Endodermal cell (in vitro differentiated cells): ENCODE measurements at regions not wholly inside any gene's neighbourhood (a gene's known extent, or its start where the extent isn't known, plus 50 kb on each side); places are given as distances from the start of the nearest gene placed in this dataset.

Source experiments
- DNase-seq: peaks from one replicate; pipeline ENCODE4 v3.0.0-alpha.2; 2017
- H3K27ac ChIP-seq: 2 replicates; pipeline ENCODE4 v1.5.1; 2013; ENCODE audit warnings: mild to moderate bottlenecking, low read depth, low read length, moderate library complexity
- H3K27me3 ChIP-seq: 2 replicates; pipeline ENCODE4 v1.6.1; 2013; ENCODE audit warnings: mild to moderate bottlenecking, low read length, moderate library complexity; ENCODE audit not compliant: insufficient read depth, control insufficient read depth, poor library complexity, severe bottlenecking
- H3K36me3 ChIP-seq: 2 replicates; pipeline ENCODE4 v1.7.0; 2013; ENCODE audit warnings: mild to moderate bottlenecking, low read length, moderate library complexity; ENCODE audit not compliant: control insufficient read depth, insufficient read depth
- H3K4me1 ChIP-seq: one replicate; pipeline ENCODE4 v1.7.0; 2013; ENCODE audit warnings: low read length; ENCODE audit not compliant: control insufficient read depth, insufficient read depth
- H3K4me3 ChIP-seq: 2 replicates; pipeline ENCODE4 v1.5.1; 2013; ENCODE audit warnings: mild to moderate bottlenecking, low read length, moderate library complexity
- H3K9ac ChIP-seq: 2 replicates; pipeline ENCODE4 v1.6.1; 2013; ENCODE audit warnings: mild to moderate bottlenecking, low read length, moderate library complexity; ENCODE audit not compliant: poor library complexity, severe bottlenecking; ENCODE audit errors: extremely low read depth
- H3K9me3 ChIP-seq: 2 replicates; pipeline ENCODE4 v1.6.1; 2013; ENCODE audit warnings: mild to moderate bottlenecking, low read length, moderate library complexity; ENCODE audit not compliant: control insufficient read depth
- H3K27ac Mint-ChIP-seq: 2 replicates; pipeline ENCODE4 v1.8.0; 2020; ENCODE audit warnings: mixed read lengths
- H3K27me3 Mint-ChIP-seq: 2 replicates; pipeline ENCODE4 v1.8.0; 2021; ENCODE audit warnings: mild to moderate bottlenecking, mixed read lengths; ENCODE audit not compliant: insufficient read depth
- H3K36me3 Mint-ChIP-seq: 2 replicates; pipeline ENCODE4 v1.8.0; 2020; ENCODE audit warnings: low read depth, mixed read lengths
- H3K4me1 Mint-ChIP-seq: 2 replicates; pipeline ENCODE4 v1.8.0; 2020; ENCODE audit warnings: mixed read lengths
- H3K4me3 Mint-ChIP-seq: 2 replicates; pipeline ENCODE4 v1.8.0; 2020; ENCODE audit warnings: mild to moderate bottlenecking, moderate library complexity, mixed read lengths
- H3K9me3 Mint-ChIP-seq: 2 replicates; pipeline ENCODE4 v1.8.0; 2020; ENCODE audit warnings: mild to moderate bottlenecking, mixed read lengths
- WGBS, 2 experiments: methylation state at CpG; one replicate each; pipeline versions ENCODE4 v1.1.5 to v1.1.7; 2013; ENCODE audit warnings: missing lambda C conversion rate in 2 of 2, mixed read lengths in 1 of 2; ENCODE audit not compliant: insufficient coverage in 1 of 2, insufficient read length in 1 of 2; 5-methylcytosine and 5-hydroxymethylcytosine counted together
- TF ChIP-seq, protein P1 (sequence below): fragments of 200-600 bp; sonication (generic); conservative IDR thresholded peaks from 2 replicates; pipeline ENCODE4 v1.5.0; 2021; ENCODE audit warnings: antibody characterized with exemption, mild to moderate bottlenecking

DNA sequence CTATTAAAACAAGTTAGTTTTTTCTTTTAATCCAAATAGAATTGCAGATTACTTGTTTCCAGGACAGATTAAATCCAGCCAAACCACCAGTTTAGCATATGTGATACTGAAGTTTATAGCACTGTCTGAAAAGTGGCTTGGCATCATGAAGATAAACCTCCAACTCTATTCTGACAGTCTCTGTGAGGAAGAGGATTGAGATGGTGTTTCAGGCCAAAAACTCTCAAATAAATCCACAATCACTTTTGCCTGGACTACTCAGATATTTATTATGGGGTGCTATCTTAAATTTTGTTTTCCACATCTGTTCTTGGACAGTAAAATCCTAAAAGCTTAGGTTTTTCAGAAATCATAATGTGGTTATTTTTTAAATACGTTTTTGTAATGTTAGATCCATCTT, 161.7 kb upstream of the SEMA3C start:
- Histone ChIP-seq H3K4me3 (no peak overlapping the region), H3K36me3 (no peaks in the 10 kb centered on the region), H3K9me3 (peaks cover 10% of the 10 kb centered on the region), H3K27ac (no peak overlapping the region), H3K9ac (no peak overlapping the region), H3K27me3 (no peaks in the 10 kb centered on the region), H3K4me1 (no peaks in the 10 kb centered on the region)
- DNase-seq: no peak
- TF ChIP-seq, protein P1, sequence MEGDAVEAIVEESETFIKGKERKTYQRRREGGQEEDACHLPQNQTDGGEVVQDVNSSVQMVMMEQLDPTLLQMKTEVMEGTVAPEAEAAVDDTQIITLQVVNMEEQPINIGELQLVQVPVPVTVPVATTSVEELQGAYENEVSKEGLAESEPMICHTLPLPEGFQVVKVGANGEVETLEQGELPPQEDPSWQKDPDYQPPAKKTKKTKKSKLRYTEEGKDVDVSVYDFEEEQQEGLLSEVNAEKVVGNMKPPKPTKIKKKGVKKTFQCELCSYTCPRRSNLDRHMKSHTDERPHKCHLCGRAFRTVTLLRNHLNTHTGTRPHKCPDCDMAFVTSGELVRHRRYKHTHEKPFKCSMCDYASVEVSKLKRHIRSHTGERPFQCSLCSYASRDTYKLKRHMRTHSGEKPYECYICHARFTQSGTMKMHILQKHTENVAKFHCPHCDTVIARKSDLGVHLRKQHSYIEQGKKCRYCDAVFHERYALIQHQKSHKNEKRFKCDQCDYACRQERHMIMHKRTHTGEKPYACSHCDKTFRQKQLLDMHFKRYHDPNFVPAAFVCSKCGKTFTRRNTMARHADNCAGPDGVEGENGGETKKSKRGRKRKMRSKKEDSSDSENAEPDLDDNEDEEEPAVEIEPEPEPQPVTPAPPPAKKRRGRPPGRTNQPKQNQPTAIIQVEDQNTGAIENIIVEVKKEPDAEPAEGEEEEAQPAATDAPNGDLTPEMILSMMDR: no peak
- 92% methylated on average over 1 of the region's 1 CpG; no CpG with 5 or more reads in 1 of the 2 experiments for WGBS, 2 experiments
- Mint-ChIP-seq H3K27me3 (no peaks in the 10 kb centered on the region), H3K4me3 (no peak overlapping the region), H3K27ac (no peak overlapping the region), H3K36me3 (no peaks in the 10 kb centered on the region), H3K4me1 (no peaks in the 10 kb centered on the region), H3K9me3 (peaks cover 12% of the 10 kb centered on the region)

DNA sequence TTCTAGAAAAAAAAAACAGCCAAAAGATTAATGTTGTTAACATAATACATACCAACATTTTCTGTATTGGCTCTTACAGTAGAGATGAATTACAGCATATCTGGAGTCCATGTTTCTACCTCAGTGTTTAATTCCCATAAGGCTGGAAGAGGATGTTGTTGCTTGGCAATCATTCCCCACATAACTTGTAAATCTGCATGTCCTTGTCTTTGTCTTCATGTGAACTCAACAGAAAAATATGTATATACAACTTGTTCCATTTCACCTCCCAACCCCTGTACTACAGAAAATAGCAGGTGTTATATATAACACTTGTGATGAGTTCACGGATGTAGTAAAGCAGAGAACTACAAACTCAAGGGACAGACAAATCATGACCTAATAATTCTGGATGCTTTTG, 160.9 kb upstream of the SEMA3C start:
- TF ChIP-seq, protein P1: no peak
- Histone ChIP-seq H3K9ac (no peak overlapping the region), H3K27me3 (no peaks in the 10 kb centered on the region), H3K4me3 (no peak overlapping the region), H3K9me3 (peaks cover 10% of the 10 kb centered on the region), H3K27ac (no peak overlapping the region), H3K4me1 (no peaks in the 10 kb centered on the region), H3K36me3 (no peaks in the 10 kb centered on the region)
- WGBS, 2 experiments: 100% methylated on average over 1 of the region's 1 CpG; no CpG with 5 or more reads in 1 of the 2 experiments
- Mint-ChIP-seq H3K4me3 (no peak overlapping the region), H3K27me3 (no peaks in the 10 kb centered on the region), H3K36me3 (no peaks in the 10 kb centered on the region), H3K9me3 (peaks cover 12% of the 10 kb centered on the region), H3K4me1 (no peaks in the 10 kb centered on the region), H3K27ac (no peak overlapping the region)
- DNase-seq: no peak

DNA sequence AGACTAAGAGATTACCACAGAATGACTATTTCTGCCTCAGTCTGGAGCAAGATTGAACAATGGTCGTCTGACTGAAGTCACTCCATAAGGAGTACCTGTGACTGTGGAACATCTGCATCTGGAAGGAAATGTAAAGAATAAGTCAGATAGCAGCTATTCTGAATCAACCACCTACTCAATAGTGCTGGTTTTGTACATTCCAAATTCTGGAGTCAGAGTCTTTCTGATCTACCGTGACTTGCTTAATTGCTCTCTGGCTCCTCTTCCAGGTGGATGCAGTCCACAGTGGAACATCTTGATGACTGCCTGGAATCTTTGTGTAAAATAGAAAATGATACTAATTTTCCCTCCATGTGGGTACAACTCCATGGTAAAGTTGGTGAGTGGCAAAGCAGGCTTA, 156.3 kb upstream of the SEMA3C start:
- H3K36me3 Mint-ChIP-seq: no peaks in the 10 kb centered on the region
- no peaks in the 10 kb centered on the region for H3K27me3 Mint-ChIP-seq
- no peak overlapping the region for H3K9ac ChIP-seq
- H3K4me1 Mint-ChIP-seq: no peaks in the 10 kb centered on the region
- no peak overlapping the region for H3K4me3 ChIP-seq
- H3K9me3 Mint-ChIP-seq: peaks cover 26% of the 10 kb centered on the region
- DNase-seq: no peak
- no peaks in the 10 kb centered on the region for H3K36me3 ChIP-seq
- no peak overlapping the region for H3K27ac Mint-ChIP-seq
- TF ChIP-seq, protein P1: no peak
- no peaks in the 10 kb centered on the region for H3K27me3 ChIP-seq
- no peak overlapping the region for H3K4me3 Mint-ChIP-seq
- WGBS, 2 experiments: 89% methylated on average over 1 to 2 of the region's 2 CpGs
- H3K9me3 ChIP-seq: peaks cover 10% of the 10 kb centered on the region
- H3K27ac ChIP-seq: no peak overlapping the region
- no peaks in the 10 kb centered on the region for H3K4me1 ChIP-seq
